ENCODE measurements at regions not wholly inside any gene's neighbourhood (a gene's known extent, or its start where the extent isn't known, plus 50 kb on each side); places are given as distances from the start of the nearest gene placed in this dataset.
A peak's percentile ranks its signal among the peaks of the same experiment; 100 is the strongest.
"Not testable (repeated sequence)": the region's sequence is repeated elsewhere in the genome, so short reads cannot be mapped to it uniquely, and the experiment has no call there.

DNA sequence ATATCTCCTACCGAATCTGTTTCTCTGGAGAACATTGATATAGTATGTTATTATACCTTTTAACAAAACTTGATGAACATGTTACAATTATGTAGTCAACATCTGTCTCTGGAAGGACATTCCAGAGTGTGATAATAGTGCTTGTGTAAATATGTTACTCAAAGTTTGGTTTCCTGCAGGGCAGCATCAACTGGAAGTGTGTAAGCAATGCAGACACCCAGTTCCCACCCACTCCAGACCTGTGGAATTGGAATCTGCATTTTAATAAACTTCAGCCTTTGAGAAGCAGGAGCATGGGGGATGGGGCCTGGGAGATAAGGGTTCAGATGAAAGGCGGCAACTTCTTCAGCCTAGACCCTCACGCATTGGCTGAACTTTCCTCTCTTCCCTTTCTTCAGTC lies 398.9 kb downstream of the RND3 start:
- H3K27ac ChIP-seq = no peak overlapping the region

DNA sequence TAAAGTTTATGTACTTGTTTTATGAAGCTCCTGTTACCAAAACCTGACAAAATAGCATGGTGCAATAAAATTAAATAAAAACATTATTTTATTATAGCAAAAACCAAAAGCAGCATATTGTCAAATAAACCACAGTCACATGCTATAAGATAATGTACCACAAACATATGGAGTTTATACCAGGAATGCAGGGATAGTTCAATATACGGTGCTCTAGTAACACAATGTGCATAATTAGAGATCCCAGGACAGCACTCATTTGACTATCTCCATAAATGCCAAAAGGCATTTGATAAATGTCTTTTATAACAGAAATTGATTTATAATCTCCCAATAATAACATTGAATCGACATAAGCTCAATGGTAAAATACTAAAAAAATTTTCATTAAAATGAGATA lies 402.0 kb downstream of the RND3 start:
- DNase-seq (ENCODE audit: low read depth, low spot score) = no peak

More for the DNA sequence above, 398.9 kb downstream of the RND3 start:
- no peak for DNase-seq (ENCODE audit: low read depth, low spot score)

DNA sequence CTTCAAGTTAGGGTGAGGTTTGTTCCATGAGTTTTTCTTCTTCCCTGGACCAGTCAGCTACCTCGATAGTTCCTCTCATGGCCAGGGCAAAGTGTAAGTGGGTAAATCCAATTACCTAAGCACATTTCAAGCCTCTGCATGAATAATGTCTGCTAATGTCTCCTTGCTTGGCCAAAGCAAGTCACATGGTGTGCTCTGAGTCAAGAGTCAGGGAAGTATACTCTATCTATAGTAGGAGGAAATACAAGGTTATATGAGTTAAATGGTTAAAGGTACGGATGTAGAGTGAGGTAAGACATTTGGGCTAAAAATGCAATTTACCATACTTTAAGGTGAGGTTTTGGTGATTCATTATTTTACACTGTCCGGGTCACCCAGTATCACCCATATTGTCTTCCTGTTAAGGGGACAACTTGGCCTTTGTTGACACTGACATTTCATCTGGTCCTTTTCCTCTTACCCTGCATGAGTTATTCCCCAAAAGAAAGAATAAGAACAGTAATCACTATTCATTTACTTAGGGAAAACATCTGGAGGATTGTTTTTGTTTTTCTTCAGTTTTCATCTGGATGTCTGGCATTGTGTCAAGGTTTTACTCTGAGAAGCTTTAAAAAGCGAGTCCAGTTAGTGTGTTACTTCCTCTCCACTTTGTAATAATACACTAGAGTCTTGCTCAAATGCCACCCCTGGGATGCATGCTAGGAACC lies 405.5 kb downstream of the RND3 start:
- no peak for DNase-seq (ENCODE audit: low read depth, low spot score)
- H3K27ac ChIP-seq = no peak overlapping the region

More for the DNA sequence above, 402.0 kb downstream of the RND3 start:
- H3K27ac ChIP-seq = no peak overlapping the region

DNA sequence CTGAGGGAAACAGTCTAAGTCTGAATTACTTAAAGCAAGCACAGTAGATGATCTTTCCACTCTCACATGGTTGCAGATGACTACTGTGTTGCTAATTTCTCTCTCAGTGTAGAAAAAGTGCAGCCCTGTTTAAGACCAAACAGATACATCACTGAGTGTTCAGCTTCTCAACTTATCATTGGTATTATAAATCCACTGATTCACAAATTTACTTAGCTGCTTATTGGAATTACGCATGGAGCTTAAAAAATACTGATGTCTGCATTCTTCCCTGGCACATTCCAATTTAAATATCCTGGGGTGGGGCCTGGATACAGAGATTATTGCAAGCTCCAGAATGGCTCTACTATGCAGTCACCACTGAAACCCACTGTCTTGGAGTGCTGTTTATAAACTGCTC lies 411.2 kb downstream of the RND3 start:
- H3K27ac ChIP-seq = peak overlapping the region; percentile 88
- peak; percentile 72 for DNase-seq (ENCODE audit: low read depth, low spot score)

DNA sequence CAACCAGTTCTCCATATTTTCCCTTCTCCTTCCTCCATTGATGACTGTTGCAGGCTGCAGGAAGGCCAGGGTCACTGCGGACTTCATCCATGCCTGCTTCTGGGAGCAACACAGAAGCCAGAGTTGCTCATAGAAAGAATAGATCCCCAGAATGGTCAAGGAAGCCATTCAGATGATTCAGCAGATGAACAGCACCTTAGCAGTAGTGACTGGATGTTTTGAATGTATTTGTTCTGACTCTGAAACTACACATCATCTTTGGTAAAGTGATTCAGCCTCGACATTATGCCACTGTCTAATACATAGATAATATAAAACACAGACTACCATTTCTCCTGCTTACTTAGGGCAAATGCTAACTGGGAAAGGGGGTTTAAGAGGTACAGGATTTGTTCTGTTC lies 411.6 kb downstream of the RND3 start:
- peak overlapping the region; percentile 88 for H3K27ac ChIP-seq
- no peak for DNase-seq (ENCODE audit: low read depth, low spot score)

DNA sequence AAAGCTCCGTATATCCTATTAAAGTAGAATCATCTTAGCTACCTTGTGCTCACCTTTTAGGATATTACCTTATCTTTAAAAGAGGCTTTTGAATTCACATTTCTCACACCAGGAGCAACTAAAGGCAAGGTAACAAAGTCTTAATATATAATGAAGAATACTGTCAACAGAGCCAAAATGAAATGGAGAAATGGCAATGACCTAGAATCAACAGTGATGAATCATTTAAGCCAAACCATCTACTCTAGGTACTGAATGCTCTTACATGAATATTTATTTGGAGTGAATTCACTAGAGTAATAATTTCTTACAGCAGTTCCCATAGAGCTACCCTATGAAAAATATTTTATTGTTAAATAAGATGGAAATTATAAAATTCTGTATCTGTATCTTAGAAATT lies 421.0 kb downstream of the RND3 start:
- no peak for DNase-seq (ENCODE audit: low read depth, low spot score)
- H3K27ac ChIP-seq = no peak overlapping the region

DNA sequence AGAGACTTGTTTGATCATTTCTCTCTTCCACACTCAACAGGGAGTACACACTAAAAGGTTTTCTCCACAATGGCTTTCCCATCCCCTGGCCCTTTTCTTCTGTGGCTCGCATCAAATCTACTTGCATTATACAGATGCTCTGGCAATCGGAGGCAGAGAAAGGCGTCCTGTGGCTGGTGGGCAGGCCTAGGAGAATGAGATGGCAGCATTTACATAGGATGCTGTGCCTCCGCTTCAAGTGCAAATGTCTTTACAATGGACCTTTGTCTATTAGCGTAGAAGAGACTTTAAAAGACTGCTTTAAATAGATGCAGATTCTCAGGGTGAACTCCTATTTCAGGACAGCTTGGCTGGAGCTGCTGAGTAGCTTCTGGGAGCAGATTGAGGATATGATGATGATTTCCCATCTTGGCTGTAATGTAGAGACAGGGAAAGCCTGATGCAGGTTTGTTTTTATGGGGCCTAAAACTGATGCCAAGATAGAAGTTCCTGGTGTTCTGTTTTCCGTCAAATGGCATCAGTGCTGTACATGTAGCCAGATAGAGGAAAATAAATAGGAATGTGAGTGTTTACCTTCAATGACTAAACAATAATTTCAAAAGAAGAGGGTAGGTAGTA lies 423.4 kb downstream of the RND3 start:
- DNase-seq (ENCODE audit: low read depth, low spot score) = no peak
- H3K27ac ChIP-seq = peak overlapping the region; percentile 49

DNA sequence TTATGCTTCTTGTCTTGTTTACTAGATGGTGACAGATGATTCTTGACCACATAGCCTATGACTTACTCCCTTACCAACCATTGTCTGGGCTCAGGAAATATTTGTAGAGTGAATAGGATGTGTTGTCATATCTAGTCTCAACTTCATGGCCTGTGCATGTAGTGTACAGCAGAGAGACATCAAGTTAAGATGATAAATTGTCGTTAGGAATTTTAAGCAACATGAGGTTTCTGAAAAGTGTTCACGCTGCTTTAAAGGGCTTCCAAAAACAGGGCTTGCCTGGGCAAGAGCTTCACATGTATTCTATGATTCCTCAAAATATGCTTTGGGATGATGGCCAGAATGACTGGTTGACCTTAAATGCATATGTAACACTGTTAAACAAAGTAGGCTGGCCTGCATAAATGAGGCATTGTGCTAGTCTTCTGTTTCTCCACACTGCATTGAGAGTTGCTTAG lies 424.0 kb downstream of the RND3 start:
- peak; percentile 86 for DNase-seq (ENCODE audit: low read depth, low spot score)
- peak overlapping the region; percentile 49 for H3K27ac ChIP-seq

DNA sequence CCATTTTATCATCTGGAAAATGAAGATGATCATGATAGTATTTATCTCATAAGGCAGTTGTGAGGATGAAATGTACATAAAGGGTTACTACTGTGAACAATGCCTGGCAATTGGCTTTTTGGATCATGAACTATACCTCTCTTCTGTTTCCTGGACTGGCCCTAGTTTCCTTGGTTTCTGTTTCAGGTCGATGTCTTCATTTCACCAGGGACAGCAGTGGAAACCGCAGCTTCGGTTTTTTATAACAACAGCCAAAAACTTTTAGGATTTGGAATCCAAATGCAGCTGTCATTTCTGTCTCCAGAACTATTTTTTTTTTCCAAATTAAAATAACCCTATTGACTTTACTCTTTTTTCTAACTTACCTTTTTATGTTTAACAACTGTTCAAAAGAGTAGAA lies 425.1 kb downstream of the RND3 start:
- H3K27ac ChIP-seq = peak overlapping the region; percentile 49
- no peak for DNase-seq (ENCODE audit: low read depth, low spot score)

DNA sequence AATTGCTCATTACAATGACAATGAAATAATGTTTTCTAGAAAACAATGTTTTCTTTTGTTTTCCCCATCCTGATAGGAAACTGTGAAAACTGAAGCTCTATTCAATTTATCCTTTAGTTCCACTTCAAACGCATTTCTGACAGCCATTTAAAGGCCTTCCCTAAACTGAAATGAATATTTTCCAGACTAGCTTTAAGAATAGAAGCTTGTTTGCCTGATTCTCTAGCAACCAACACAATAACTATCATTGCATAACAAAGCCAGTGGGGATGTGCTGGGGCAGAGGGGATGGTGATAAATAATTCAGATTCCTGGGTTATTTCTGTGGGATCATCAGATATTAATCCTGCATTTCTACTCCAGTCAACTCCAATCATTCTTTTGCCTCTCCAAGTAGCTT lies 427.1 kb downstream of the RND3 start:
- no peak overlapping the region for H3K27ac ChIP-seq
- DNase-seq (ENCODE audit: low read depth, low spot score) = no peak

DNA sequence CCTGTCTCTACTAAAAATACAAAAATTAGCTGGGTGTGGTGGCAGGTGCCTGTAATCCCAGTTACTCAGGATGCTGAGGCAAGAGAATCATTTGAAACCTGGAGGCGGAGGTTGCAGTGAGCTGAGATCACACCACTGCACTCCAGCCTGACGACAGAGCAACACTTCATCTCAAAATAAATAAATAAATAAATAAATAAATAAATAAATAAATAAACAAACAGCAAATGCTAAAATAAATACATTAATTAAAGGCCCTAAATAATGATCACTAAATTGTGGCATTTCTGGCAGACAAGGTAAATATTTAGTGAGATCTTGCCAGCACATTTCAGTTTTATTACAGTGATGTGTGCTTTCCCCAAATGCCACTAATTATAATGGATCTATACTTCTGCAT lies 427.8 kb downstream of the RND3 start:
- H3K27ac ChIP-seq; DNase-seq (ENCODE audit: low read depth, low spot score): not testable (repeated sequence)

DNA sequence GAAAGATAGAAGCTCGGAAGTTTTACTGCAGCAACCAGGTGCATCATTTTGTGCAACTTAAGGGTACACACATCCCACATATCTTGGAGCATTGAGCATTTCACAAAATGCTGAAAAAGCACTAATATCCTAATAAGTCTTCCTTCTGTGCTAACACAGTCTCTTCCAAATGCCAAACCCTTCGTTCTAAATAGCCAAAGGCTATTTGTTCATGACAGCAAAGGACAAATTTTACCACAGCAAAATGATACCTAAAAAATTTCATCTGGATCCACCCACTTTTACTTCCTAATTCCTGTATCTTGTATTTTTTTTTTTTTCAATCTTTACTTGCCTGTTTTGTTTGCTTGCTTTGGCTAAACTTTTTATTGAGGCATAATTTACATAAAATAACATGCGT lies 435.0 kb downstream of the RND3 start:
- DNase-seq (ENCODE audit: low read depth, low spot score) = no peak
- no peak overlapping the region for H3K27ac ChIP-seq

DNA sequence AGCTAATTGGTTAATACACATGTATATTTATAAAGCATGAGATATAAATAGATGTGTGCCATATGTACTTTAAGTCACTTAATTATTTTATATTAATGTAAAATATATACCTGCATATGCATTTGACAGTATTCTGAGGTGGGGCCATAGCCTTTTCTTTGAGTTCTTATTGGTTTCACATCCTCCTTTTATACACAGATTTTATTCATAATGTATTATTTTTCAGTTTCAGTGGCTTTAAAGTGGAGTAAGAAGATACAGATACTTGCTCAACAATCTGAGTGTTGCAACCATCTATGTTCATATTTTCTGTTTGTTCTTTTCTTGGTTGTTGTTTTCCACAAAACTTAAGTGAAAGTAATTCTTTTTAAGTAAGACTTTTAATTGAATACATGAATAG lies 436.5 kb downstream of the RND3 start:
- H3K27ac ChIP-seq = no peak overlapping the region
- DNase-seq (ENCODE audit: low read depth, low spot score) = no peak

DNA sequence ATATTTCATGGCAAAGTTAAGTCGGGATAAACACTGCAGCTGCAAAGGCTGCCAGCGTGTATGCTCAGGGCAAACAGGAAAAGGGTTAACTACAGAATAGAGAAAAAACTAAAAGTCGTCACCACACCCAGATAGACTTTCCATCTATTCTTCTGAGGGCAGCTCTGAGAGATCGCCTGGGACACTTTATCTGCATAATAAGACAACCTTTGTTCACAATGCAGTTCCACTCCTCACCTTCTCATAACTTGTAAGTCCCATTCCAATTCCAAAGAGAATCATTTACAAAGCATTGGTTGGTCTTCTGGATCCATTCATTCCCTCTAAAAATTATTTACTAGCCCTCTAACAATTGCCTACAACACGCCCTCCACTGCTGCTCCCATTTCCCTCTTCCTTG lies 437.4 kb downstream of the RND3 start:
- no peak overlapping the region for H3K27ac ChIP-seq
- DNase-seq (ENCODE audit: low read depth, low spot score) = no peak

DNA sequence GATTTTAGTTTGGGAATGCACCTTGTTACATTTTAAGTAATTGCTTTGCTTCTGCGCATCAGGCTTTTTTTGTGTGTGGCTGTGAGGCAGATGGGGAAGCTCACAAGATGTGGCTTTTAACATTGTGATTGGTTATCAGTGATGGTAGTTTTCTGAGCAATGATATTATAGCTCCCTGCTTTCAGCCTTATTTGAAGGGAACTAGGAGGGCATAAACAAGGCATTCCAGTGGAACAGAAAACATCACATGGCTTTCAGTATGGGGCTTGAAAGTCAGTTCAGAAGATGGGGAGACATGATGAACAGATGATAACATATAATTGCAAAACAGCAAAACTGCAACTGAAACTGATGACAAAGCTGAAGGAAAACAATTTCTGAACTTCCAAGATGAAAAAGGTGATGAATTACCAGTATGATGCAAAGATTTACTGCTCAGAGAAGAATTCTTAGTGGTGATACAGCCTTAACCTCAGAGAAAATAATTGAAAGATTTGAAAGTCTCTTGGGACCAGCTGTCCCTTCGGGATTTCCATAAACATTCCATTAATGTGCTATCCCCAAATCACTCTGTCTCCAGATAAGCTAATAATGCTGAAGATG lies 439.7 kb downstream of the RND3 start:
- no peak for DNase-seq (ENCODE audit: low read depth, low spot score)
- no peak overlapping the region for H3K27ac ChIP-seq

DNA sequence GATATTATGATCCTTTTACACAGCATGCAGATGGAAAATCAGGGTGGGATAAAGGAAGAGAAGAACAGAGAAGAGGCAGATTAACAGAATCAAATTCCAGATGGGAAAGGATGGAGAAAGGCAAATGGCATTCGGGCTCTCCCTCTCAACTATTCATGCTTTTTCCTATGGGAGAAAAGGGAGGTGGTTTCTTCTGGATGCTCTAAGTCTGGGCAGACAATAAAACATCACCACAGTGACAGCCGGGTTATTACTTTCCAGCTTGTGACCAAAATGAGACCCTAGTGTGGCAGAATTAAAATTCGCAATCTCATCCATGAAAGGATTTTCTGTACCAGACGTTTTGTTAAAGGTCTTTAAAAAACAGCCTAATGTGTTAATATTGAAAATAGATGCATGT lies 440.7 kb downstream of the RND3 start:
- H3K27ac ChIP-seq = no peak overlapping the region
- no peak for DNase-seq (ENCODE audit: low read depth, low spot score)

DNA sequence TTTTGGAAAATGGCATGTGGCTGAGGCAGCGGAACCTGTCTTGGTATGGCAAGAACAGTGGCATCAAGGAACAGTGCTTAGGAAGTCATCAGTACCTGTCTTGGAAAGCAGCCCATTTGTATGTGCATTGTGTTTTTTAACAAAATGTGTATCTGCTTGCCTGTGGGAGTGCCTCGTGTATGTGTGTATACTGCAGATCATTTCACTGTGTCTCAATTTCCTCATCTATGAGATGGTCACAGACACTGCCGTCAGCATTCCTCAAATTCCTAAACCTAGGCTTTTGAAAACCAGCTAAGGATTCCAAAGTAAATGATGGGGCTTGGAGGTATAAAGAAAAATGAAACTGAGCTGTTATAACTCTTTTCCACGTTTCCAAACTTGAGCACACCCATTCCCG lies 441.3 kb downstream of the RND3 start:
- H3K27ac ChIP-seq = no peak overlapping the region

DNA sequence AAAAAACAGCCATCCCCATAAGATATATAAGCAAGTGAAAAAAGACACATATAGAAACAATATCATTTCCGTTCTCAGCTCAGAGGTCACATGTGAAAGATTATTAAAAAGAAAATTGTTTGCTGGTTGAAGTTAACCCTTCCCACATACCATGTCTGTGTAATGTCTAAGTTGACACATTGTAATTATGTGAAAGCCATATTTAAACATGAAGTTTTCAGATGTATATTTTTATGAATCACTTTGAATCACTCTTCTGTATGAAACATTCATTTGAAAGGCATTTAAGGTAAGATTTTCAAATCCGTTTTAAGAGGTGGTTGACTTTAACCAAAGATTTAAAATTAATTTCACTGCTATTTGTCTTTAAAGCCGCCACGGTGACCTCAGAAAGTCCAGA lies 441.9 kb downstream of the RND3 start:
- no peak for DNase-seq (ENCODE audit: low read depth, low spot score)
- H3K27ac ChIP-seq = no peak overlapping the region

More for the DNA sequence above, 441.3 kb downstream of the RND3 start:
- DNase-seq (ENCODE audit: low read depth, low spot score) = no peak

DNA sequence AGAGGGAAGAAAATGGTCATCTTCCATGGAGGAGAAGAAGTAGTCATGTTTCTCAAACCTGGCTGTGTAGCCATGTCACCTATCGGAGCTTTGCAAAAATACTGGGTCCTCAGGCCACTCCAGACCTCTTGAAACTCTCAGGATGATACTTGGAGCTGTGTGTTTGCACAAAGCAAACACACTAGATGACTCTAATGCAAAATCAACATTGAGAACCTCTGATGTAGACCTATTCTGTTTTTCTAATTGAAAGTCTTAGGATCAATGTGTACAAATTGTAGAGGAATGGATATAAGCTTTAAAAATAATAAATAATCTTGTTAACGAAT lies 444.3 kb downstream of the RND3 start:
- no peak overlapping the region for H3K27ac ChIP-seq
- DNase-seq (ENCODE audit: low read depth, low spot score) = no peak

DNA sequence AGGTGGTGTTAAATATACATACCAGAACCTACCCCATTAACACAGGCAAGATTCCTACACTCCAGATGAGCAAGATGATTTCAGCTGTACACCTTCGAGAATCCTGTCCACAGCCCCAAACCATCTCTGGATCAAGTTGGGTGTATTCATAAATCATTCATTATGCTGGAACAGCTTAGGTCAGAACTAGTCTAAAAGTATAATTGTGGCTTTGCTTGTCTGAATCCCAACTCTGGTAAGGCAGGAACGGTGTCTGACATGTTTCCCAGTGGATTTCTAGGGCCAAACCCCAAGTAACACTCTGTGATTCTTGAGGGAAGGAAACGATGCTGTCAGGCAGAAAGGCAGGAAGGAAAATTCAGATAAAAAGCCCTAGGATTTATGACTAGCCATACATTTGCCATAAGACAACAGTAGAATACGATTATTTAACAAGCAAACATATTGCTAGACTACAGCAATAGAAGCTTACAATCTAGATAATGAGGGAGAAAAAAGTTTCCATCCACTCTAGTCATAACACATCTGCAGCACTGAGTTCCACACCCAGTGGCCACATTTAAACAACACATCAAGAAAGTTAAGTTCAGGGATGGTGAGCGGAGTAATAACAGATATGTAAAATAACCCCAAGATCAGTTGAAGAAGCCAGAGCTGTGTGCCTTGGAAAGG lies 444.8 kb downstream of the RND3 start:
- no peak overlapping the region for H3K27ac ChIP-seq
- DNase-seq (ENCODE audit: low read depth, low spot score) = no peak

DNA sequence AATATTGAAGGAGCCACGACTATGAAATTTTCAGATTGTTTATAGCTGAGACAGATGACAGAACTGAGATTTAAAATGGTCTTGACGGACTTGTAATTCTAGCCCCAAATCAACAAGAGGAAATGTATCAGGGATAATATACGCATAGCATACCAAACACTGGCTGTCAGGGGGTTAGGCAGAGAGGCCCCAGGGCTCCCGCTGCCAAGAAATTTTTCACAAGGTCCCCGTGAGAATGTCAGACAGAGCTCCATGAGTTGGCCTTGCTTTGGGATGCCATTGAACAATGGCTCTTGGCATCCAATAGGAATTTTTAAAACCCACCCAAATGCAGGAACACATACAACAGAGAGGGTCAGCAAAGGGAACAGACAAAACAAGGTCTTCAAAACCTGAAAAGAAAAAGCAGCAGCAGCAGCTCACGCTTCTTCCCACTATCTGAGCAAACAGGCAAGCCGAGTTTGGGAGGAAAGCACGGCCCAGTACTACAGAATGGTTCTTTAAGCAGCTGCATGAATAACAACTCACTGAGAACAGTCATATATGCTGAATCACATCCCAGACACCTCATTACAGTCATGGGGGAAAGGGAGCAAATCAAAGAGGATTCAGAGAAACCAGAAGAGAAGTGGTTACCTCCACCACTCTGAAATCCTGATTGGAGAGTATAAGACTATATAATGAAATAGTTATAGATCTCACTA lies 445.6 kb downstream of the RND3 start:
- H3K27ac ChIP-seq = no peak overlapping the region
- DNase-seq (ENCODE audit: low read depth, low spot score) = no peak

All from epithelial cell of prostate (primary cell).